ENCODE measurements at regions not wholly inside any gene's neighbourhood (a gene's known extent, or its start where the extent isn't known, plus 50 kb on each side); places are given as distances from the start of the nearest gene placed in this dataset.

- no peaks in the 10 kb centered on the region for H4K20me1 ChIP-seq (ENCODE audit: insufficient read depth, low read length)
- no peaks in the 10 kb centered on the region for H3K27me3 ChIP-seq (replicated peaks; ENCODE audit: insufficient read depth, low read length)
- TF ChIP-seq EZH2 (optimal IDR thresholded peaks at IDR 0.05; ENCODE audit: low read depth, low read length) (no peak), EZH2phosphoT487 (IDR thresholded peaks at IDR 0.05; ENCODE audit: low read length) (no peak)
- TF ChIP-seq, protein P1, sequence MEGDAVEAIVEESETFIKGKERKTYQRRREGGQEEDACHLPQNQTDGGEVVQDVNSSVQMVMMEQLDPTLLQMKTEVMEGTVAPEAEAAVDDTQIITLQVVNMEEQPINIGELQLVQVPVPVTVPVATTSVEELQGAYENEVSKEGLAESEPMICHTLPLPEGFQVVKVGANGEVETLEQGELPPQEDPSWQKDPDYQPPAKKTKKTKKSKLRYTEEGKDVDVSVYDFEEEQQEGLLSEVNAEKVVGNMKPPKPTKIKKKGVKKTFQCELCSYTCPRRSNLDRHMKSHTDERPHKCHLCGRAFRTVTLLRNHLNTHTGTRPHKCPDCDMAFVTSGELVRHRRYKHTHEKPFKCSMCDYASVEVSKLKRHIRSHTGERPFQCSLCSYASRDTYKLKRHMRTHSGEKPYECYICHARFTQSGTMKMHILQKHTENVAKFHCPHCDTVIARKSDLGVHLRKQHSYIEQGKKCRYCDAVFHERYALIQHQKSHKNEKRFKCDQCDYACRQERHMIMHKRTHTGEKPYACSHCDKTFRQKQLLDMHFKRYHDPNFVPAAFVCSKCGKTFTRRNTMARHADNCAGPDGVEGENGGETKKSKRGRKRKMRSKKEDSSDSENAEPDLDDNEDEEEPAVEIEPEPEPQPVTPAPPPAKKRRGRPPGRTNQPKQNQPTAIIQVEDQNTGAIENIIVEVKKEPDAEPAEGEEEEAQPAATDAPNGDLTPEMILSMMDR (IDR thresholded peaks at IDR 0.05; ENCODE audit: low read length), result no peak
Measured at GRCh38 chr20:7159903-7160302, 392.4 kb downstream of the BMP2 start.

GRCh38 chr20:7161690-7162089, 394.2 kb downstream of the BMP2 start:
- Histone ChIP-seq H3K9me3 (replicated peaks; ENCODE audit: insufficient read depth, low read length) (no peaks in the 10 kb centered on the region), H3K36me3 (replicated peaks; ENCODE audit: insufficient read depth, low read length) (no peaks in the 10 kb centered on the region), H3K27ac (ENCODE audit: low read length) (no peak overlapping the region), H3K4me3 (ENCODE audit: low read length) (no peak overlapping the region), H3K4me2 (ENCODE audit: low read depth, low read length) (no peak overlapping the region), H4K20me1 (ENCODE audit: insufficient read depth, low read length) (no peaks in the 10 kb centered on the region), H3K79me2 (ENCODE audit: low read length) (no peaks in the 10 kb centered on the region), H3F3A (ENCODE audit: insufficient read depth, low read length) (no peaks in the 10 kb centered on the region), H3K4me1 (ENCODE audit: low read length) (no peaks in the 10 kb centered on the region), H3K27me3 (replicated peaks; ENCODE audit: insufficient read depth, low read length) (no peaks in the 10 kb centered on the region), H2AFZ (ENCODE audit: low read length) (no peak overlapping the region), H3K9ac (ENCODE audit: low read length) (no peak overlapping the region), H3K9me2 (replicated peaks; ENCODE audit: insufficient read depth, low read length) (no peaks in the 10 kb centered on the region)
- TF ChIP-seq, protein P1 (IDR thresholded peaks at IDR 0.05; ENCODE audit: low read length), result peak; percentile 48
- no peak for TF ChIP-seq EZH2 (optimal IDR thresholded peaks at IDR 0.05; ENCODE audit: low read depth, low read length)
- no peak for TF ChIP-seq EZH2phosphoT487 (IDR thresholded peaks at IDR 0.05; ENCODE audit: low read length)
- DNase-seq, result no peak

More at GRCh38 chr20:7159903-7160302, 392.4 kb downstream of the BMP2 start:
- Histone ChIP-seq H3K4me1 (ENCODE audit: low read length) (no peaks in the 10 kb centered on the region), H3K27ac (ENCODE audit: low read length) (no peak overlapping the region), H3K79me2 (ENCODE audit: low read length) (no peaks in the 10 kb centered on the region), H3K4me2 (ENCODE audit: low read depth, low read length) (no peak overlapping the region), H3K9me3 (replicated peaks; ENCODE audit: insufficient read depth, low read length) (no peaks in the 10 kb centered on the region), H3K4me3 (ENCODE audit: low read length) (no peak overlapping the region), H3K9me2 (replicated peaks; ENCODE audit: insufficient read depth, low read length) (no peaks in the 10 kb centered on the region), H3K9ac (ENCODE audit: low read length) (no peak overlapping the region), H3F3A (ENCODE audit: insufficient read depth, low read length) (no peaks in the 10 kb centered on the region), H3K36me3 (replicated peaks; ENCODE audit: insufficient read depth, low read length) (no peaks in the 10 kb centered on the region), H2AFZ (ENCODE audit: low read length) (no peak overlapping the region)
- DNase-seq, result no peak

DNA sequence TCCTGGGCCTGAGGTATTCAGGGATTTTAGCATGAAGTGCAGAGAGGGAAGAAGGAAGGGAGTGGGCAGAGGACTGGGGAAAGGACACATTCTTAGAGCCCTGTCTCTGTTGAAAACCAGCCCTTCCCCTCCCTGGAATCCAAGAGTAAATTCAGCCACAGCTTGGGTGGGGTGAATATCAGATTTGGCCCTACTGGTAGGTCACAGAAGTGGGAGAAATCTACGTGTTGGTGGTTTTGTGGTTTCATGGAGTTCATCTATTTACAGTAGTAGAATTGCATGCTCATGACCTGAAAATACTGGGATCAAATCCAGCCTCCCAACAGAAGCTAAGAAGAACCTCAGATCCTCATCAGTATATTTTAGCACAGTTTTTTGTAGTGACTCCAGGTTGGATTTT, 404.4 kb downstream of the BMP2 start:
- no peak overlapping the region for H3K9ac ChIP-seq (ENCODE audit: low read length)
- H3K36me3 ChIP-seq (replicated peaks; ENCODE audit: insufficient read depth, low read length), result no peaks in the 10 kb centered on the region
- H3K4me2 ChIP-seq (ENCODE audit: low read depth, low read length), result no peak overlapping the region
- H4K20me1 ChIP-seq (ENCODE audit: insufficient read depth, low read length), result no peaks in the 10 kb centered on the region
- H3K27ac ChIP-seq (ENCODE audit: low read length), result no peak overlapping the region
- no peaks in the 10 kb centered on the region for H3K4me1 ChIP-seq (ENCODE audit: low read length)
- no peak overlapping the region for H2AFZ ChIP-seq (ENCODE audit: low read length)
- no peaks in the 10 kb centered on the region for H3K79me2 ChIP-seq (ENCODE audit: low read length)
- no peaks in the 10 kb centered on the region for H3K27me3 ChIP-seq (replicated peaks; ENCODE audit: insufficient read depth, low read length)
- no peaks in the 10 kb centered on the region for H3K9me3 ChIP-seq (replicated peaks; ENCODE audit: insufficient read depth, low read length)
- H3K4me3 ChIP-seq (ENCODE audit: low read length), result no peak overlapping the region
- DNase-seq, result no peak
- no peak for TF ChIP-seq EZH2phosphoT487 (IDR thresholded peaks at IDR 0.05; ENCODE audit: low read length)
- TF ChIP-seq EZH2 (optimal IDR thresholded peaks at IDR 0.05; ENCODE audit: low read depth, low read length), result no peak
- TF ChIP-seq, protein P1 (IDR thresholded peaks at IDR 0.05; ENCODE audit: low read length), result no peak
- H3F3A ChIP-seq (ENCODE audit: insufficient read depth, low read length), result no peaks in the 10 kb centered on the region
- H3K9me2 ChIP-seq (replicated peaks; ENCODE audit: insufficient read depth, low read length), result no peaks in the 10 kb centered on the region
